ENCODE measurements at regions not wholly inside any gene's neighbourhood (a gene's known extent, or its start where the extent isn't known, plus 50 kb on each side); places are given as distances from the start of the nearest gene placed in this dataset.

GRCh38 chr2:30368258-30368657 is 78.8 kb upstream of the LCLAT1 start:
- ATAC-seq (no peak; a peak in 1 of 6 replicates), DNase-seq (ENCODE audit: low read depth in 1 of 2, low spot score in 1 of 2) (no peak), FAIRE-seq (no peak)
- no peak for TF ChIP-seq SREBF2 (IDR thresholded peaks at IDR 0.05)
- Histone ChIP-seq H3K4me1 (peaks cover 4% of the 10 kb centered on the region; the same call in 2 of the 3 replicates), H3K9me3 (no peaks in the 10 kb centered on the region), H3K27ac (no peak overlapping the region), H3K4me2 (no peak overlapping the region), H3K4me3 (no peak overlapping the region)
- ChIA-PET POLR2A (no interaction called here), CTCF (interaction anchor here (0.6 to 1.2 kb wide), 3 partner anchors 29 to 141 kb away, joined by 3 to 4 read pairs (median 3); no protein-coding TSS in a partner anchor)
- 71% methylated on average over 5 of the region's 5 CpGs for WGBS (ENCODE audit: missing lambda C conversion rate)

- Histone ChIP-seq H3K4me2 (no peak overlapping the region), H3K27ac (no peak overlapping the region), H3K4me1 (no peaks in the 10 kb centered on the region), H3K4me3 (no peak overlapping the region), H3K9me3 (no peaks in the 10 kb centered on the region)
- TF ChIP-seq CHD2 (IDR thresholded peaks at IDR 0.05; ENCODE audit: low read length, partially characterized antibody) = no peak
- TF ChIP-seq MAFK (IDR thresholded peaks at IDR 0.05; ENCODE audit: partially characterized antibody) = no peak
- TF ChIP-seq JUN (IDR thresholded peaks at IDR 0.05) = no peak
- no peak for DNase-seq (ENCODE audit: low read depth in 1 of 2, low spot score in 1 of 2)
- 30% methylated on average over 2 of the region's 2 CpGs for WGBS (ENCODE audit: missing lambda C conversion rate)
- no peak for ATAC-seq
- CTCF ChIA-PET = interaction anchor here (1.2 kb wide), 1 partner anchor 163 kb away, joined by 4 read pairs; no protein-coding TSS in a partner anchor
- POLR2A ChIA-PET = no interaction called here
- no peak for FAIRE-seq
Measured at GRCh38 chr2:30371028-30371689, 75.9 kb upstream of the LCLAT1 start.

- POLR2A ChIA-PET = no interaction called here
Measured at GRCh38 chr2:30371772-30372373, 75.2 kb upstream of the LCLAT1 start.

GRCh38 chr2:30372826-30373225 is 74.2 kb upstream of the LCLAT1 start:
- ATAC-seq = no peak
- Histone ChIP-seq H3K9me3 (no peaks in the 10 kb centered on the region), H3K4me2 (no peak overlapping the region), H3K4me3 (no peak overlapping the region), H3K27ac (no peak overlapping the region), H3K4me1 (no peaks in the 10 kb centered on the region)
- DNase-seq (ENCODE audit: low read depth in 1 of 2, low spot score in 1 of 2) = no peak
- ChIA-PET CTCF (interaction anchor here (0.9 to 2.1 kb wide), 3 partner anchors 12 to 133 kb away, joined by 3 to 10 read pairs (median 3); no protein-coding TSS in a partner anchor), POLR2A (no interaction called here)
- FAIRE-seq = no peak
- no peak for TF ChIP-seq JUNB (IDR thresholded peaks at IDR 0.05)
- TF ChIP-seq CTCF (IDR thresholded peaks at IDR 0.05) = no peak
- no peak for TF ChIP-seq REST (IDR thresholded peaks at IDR 0.05)
- TF ChIP-seq MAZ (IDR thresholded peaks at IDR 0.05; ENCODE audit: borderline replicate concordance, low read depth, low read length) = no peak
- no peak for TF ChIP-seq E2F6 (IDR thresholded peaks at IDR 0.05; ENCODE audit: borderline replicate concordance, low read depth)
- no peak for TF ChIP-seq NFE2L2 (conservative IDR thresholded peaks at IDR 0.05; ENCODE audit: low read length)
- TF ChIP-seq GATA3 (IDR thresholded peaks at IDR 0.05; ENCODE audit: borderline replicate concordance) = no peak
- TF ChIP-seq FOXS1 (CRISPR knock-in tag; IDR thresholded peaks at IDR 0.05) = no peak

More at GRCh38 chr2:30371772-30372373, 75.2 kb upstream of the LCLAT1 start:
- no peak for TF ChIP-seq CEBPB (IDR thresholded peaks at IDR 0.05)
- no peak for TF ChIP-seq FOSB (CRISPR knock-in tag; IDR thresholded peaks at IDR 0.05)
- no peak for TF ChIP-seq E2F6 (IDR thresholded peaks at IDR 0.05; ENCODE audit: borderline replicate concordance, low read depth)
- no peak for TF ChIP-seq GATA3 (IDR thresholded peaks at IDR 0.05; ENCODE audit: borderline replicate concordance)
- TF ChIP-seq FOXS1 (CRISPR knock-in tag; IDR thresholded peaks at IDR 0.05) = no peak
- TF ChIP-seq BCL3 (IDR thresholded peaks at IDR 0.05) = no peak
- no peak for TF ChIP-seq ZNF302 (CRISPR knock-in tag; IDR thresholded peaks at IDR 0.05)
- TF ChIP-seq MAX (IDR thresholded peaks at IDR 0.05) = no peak
- no peak for TF ChIP-seq RFX5 (IDR thresholded peaks at IDR 0.05)
- no peak for TF ChIP-seq MAFK (IDR thresholded peaks at IDR 0.05; ENCODE audit: partially characterized antibody)
- TF ChIP-seq PHF8 (IDR thresholded peaks at IDR 0.05; ENCODE audit: borderline replicate concordance, low read depth) = no peak
- no peak for TF ChIP-seq NR3C1 (IDR thresholded peaks at IDR 0.05)
- TF ChIP-seq ESRRA (IDR thresholded peaks at IDR 0.05; ENCODE audit: borderline replicate concordance, low read length) = no peak
- Histone ChIP-seq H3K9me3 (no peaks in the 10 kb centered on the region), H3K4me2 (no peak overlapping the region), H3K4me1 (no peaks in the 10 kb centered on the region), H3K4me3 (no peak overlapping the region), H3K27ac (no peak overlapping the region)
- WGBS (ENCODE audit: missing lambda C conversion rate) = 43% methylated on average over 6 of the region's 6 CpGs
- CTCF ChIA-PET = interaction anchor here (0.6 to 1.2 kb wide), 4 partner anchors 30 to 232 kb away, joined by 3 to 4 read pairs (median 3); no protein-coding TSS in a partner anchor
- ATAC-seq (no peak), DNase-seq (ENCODE audit: low read depth in 1 of 2, low spot score in 1 of 2) (no peak), FAIRE-seq (no peak)
